NB4 (cell line): ENCODE measurements at regions not wholly inside any gene's neighbourhood (a gene's known extent, or its start where the extent isn't known, plus 50 kb on each side); places are given as distances from the start of the nearest gene placed in this dataset.

Source experiments
- DNase-seq: peaks from one replicate; pipeline ENCODE4 v3.0.0; 2010; ENCODE audit warnings: low read depth
- H3K4me3 ChIP-seq: one replicate; pipeline ENCODE4 v1.5.1; 2011; ENCODE audit warnings: mild to moderate bottlenecking, low read depth, low read length, moderate library complexity
- MAX ChIP-seq: IDR thresholded peaks from 2 replicates; pipeline ENCODE4 v1.6.1; 2011; ENCODE audit warnings: low read depth, low read length
- MYC ChIP-seq: IDR thresholded peaks from 2 replicates; pipeline ENCODE4 v1.6.1; 2011; ENCODE audit warnings: low read depth, low read length
- POLR2A ChIP-seq: IDR thresholded peaks from 2 replicates; pipeline ENCODE4 v1.6.1; 2011; ENCODE audit warnings: mild to moderate bottlenecking; ENCODE audit not compliant: insufficient read length; ENCODE audit errors: extremely low read depth
- TF ChIP-seq, protein P1 (sequence below): IDR thresholded peaks from one replicate; pipeline ENCODE4 v1.5.1; 2012; ENCODE audit warnings: low read depth, low read length

DNA sequence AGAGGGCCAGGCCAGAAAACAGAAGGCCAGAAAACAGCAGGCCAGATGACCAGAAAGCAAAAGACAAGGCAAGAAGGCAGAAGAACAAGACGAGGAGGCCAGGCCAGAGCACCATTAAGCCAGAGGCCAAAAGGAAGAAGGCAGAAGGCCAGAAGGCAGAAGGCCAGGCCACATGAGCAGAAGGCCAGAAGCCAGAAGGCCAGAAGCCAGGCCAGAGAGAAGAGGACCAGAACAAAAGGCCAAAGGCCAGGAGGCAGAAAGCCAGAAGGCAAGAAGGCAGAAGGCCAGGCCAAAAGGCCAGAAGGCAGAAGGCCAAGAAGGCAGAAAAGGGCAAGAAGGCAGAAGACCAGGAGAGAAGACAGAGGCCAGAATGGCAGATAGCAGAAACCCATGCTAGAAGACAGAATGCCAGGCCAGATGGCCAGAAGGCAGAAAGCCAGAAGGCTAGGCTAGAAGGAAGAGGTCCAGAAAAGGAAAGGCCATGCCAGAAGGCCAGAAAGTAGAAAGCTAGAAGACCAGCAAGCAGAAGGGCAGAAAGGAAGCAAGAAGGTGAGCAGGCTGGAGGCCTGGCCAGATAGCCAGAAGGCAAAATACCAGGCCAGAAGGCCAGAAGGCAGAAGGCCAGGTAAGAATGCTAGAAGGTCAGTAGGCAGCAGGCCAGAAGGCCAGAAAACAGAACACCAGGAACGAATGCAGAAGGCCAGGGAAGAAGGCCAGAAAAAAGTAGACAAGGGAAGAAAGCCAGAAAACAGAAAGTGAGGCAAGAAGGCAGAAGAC lies 187.6 kb downstream of the TUBA3C start:
- H3K4me3 ChIP-seq = no peak overlapping the region
- DNase-seq = no peak
- TF ChIP-seq MAX = no peak

- TF ChIP-seq, protein P1, sequence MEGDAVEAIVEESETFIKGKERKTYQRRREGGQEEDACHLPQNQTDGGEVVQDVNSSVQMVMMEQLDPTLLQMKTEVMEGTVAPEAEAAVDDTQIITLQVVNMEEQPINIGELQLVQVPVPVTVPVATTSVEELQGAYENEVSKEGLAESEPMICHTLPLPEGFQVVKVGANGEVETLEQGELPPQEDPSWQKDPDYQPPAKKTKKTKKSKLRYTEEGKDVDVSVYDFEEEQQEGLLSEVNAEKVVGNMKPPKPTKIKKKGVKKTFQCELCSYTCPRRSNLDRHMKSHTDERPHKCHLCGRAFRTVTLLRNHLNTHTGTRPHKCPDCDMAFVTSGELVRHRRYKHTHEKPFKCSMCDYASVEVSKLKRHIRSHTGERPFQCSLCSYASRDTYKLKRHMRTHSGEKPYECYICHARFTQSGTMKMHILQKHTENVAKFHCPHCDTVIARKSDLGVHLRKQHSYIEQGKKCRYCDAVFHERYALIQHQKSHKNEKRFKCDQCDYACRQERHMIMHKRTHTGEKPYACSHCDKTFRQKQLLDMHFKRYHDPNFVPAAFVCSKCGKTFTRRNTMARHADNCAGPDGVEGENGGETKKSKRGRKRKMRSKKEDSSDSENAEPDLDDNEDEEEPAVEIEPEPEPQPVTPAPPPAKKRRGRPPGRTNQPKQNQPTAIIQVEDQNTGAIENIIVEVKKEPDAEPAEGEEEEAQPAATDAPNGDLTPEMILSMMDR = no peak
- TF ChIP-seq MYC = no peak
- no peak for TF ChIP-seq MAX
- TF ChIP-seq POLR2A = no peak
- no peak for DNase-seq
- H3K4me3 ChIP-seq = no peak overlapping the region
Observed at GRCh38 chr13:18992791-18993190, 188.8 kb downstream of the TUBA3C start.

- H3K4me3 ChIP-seq = no peak overlapping the region
- TF ChIP-seq POLR2A (no peak), MAX (no peak), MYC (no peak)
- TF ChIP-seq, protein P1 = no peak
- DNase-seq = no peak
Observed at GRCh38 chr13:18991060-18991459, 190.6 kb downstream of the TUBA3C start.

GRCh38 chr13:18978447-18978846 lies 203.2 kb downstream of the TUBA3C start:
- TF ChIP-seq POLR2A (no peak), MAX (no peak), MYC (no peak)
- TF ChIP-seq, protein P1 = no peak
- H3K4me3 ChIP-seq = no peak overlapping the region
- no peak for DNase-seq

DNA sequence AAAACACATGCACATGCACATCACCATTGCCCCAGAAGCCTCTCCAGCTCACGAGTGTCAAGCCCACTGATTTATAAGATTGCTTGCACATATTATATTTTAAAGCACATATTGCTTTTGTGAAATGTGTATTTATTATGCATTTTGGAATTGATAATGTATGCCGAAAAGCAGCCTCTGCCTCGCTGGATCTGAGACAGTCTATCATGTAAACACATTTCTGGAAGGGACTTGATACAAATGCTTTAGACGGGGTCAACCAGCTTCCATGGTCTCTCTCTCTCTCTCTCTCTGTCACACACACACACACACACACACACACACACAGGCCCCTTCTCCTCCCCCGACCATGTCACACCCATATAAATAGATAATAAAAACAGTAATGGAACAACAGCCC lies 203.8 kb downstream of the TUBA3C start:
- no peak for DNase-seq
- TF ChIP-seq POLR2A (no peak), MAX (no peak), MYC (no peak)
- TF ChIP-seq, protein P1 = no peak
- no peak overlapping the region for H3K4me3 ChIP-seq

- TF ChIP-seq, protein P1 = no peak
- DNase-seq = no peak
- H3K4me3 ChIP-seq = no peak overlapping the region
Observed at GRCh38 chr13:18971576-18972219, 209.9 kb downstream of the TUBA3C start.
